ENCODE measurements at regions not wholly inside any gene's neighbourhood (a gene's known extent, or its start where the extent isn't known, plus 50 kb on each side); places are given as distances from the start of the nearest gene placed in this dataset.
A peak's percentile ranks its signal among the peaks of the same experiment; 100 is the strongest.

DNA sequence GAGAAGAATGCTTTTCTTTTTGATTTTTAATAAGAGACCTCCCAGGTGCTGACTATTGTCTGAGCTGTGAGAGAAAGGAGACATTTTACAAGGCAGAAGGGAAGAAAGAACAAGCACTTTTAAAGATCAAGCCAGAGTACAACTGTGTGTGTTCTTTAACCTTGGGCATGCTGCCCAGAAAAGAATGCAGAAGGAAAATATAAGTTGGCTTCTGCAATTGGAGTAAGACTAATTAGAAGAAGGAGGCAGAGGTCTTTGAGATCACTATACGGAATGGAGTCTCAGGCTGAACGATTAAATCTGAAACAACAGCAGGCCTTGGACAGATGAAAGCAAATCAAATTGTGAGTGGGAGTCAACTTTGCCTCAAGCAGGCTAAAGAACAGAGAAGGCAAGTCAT, 230.5 kb downstream of the ATP23 start (continued):
- TF ChIP-seq USF2 (IDR thresholded peaks at IDR 0.05; ENCODE audit: borderline replicate concordance, low read depth, low read length): no peak
- no peak for TF ChIP-seq RAD21 (IDR thresholded peaks at IDR 0.05; ENCODE audit: low read length)
- no peak for TF ChIP-seq EZH2phosphoT487 (IDR thresholded peaks at IDR 0.05; ENCODE audit: borderline replicate concordance, low read depth)
- no peak for TF ChIP-seq JUND (IDR thresholded peaks at IDR 0.05)

GRCh38 chr12:58172433-58173073, 231.2 kb downstream of the ATP23 start:
- H3K4me3 ChIP-seq (ENCODE audit: low read depth in 2 of 2, low read length in 1 of 2): 0 out of 4 replicates have a peak overlapping the region, but pooled peaks of 1 of the 2 experiments have one; percentile 30
- H3K4me1 ChIP-seq (ENCODE audit: control insufficient read depth in 1 of 2, insufficient read depth in 2 of 2, low read depth in 1 of 2, low read length in 1 of 2): no peaks in the 10 kb centered on the region
- H3K27me3 ChIP-seq (ENCODE audit: insufficient read depth): peaks cover 7% of the 10 kb centered on the region; the same call in 1 of the 2 replicates
- CTCF ChIA-PET: no interaction called here
- TF ChIP-seq EP300 (IDR thresholded peaks at IDR 0.05; ENCODE audit: borderline replicate concordance in 1 of 2, low read depth in 1 of 2, low read length in 1 of 2) (no peak), SMC3 (IDR thresholded peaks at IDR 0.05; ENCODE audit: low read depth, low read length) (no peak), ELF1 (IDR thresholded peaks at IDR 0.05) (no peak), MAX (IDR thresholded peaks at IDR 0.05; ENCODE audit: low read depth) (0 out of 2 replicates have a peak, but pooled peaks have one; percentile 42), FOXJ3 (CRISPR knock-in tag; IDR thresholded peaks at IDR 0.05) (no peak), MEF2A (IDR thresholded peaks at IDR 0.05; ENCODE audit: borderline replicate concordance, low read depth) (no peak), TCF12 (IDR thresholded peaks at IDR 0.05) (no peak), POLR2AphosphoS5 (IDR thresholded peaks at IDR 0.05; ENCODE audit: low read depth, low read length) (no peak)
- TF ChIP-seq, protein P1, sequence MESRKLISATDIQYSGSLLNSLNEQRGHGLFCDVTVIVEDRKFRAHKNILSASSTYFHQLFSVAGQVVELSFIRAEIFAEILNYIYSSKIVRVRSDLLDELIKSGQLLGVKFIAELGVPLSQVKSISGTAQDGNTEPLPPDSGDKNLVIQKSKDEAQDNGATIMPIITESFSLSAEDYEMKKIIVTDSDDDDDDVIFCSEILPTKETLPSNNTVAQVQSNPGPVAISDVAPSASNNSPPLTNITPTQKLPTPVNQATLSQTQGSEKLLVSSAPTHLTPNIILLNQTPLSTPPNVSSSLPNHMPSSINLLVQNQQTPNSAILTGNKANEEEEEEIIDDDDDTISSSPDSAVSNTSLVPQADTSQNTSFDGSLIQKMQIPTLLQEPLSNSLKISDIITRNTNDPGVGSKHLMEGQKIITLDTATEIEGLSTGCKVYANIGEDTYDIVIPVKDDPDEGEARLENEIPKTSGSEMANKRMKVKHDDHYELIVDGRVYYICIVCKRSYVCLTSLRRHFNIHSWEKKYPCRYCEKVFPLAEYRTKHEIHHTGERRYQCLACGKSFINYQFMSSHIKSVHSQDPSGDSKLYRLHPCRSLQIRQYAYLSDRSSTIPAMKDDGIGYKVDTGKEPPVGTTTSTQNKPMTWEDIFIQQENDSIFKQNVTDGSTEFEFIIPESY (IDR thresholded peaks at IDR 0.05; ENCODE audit: borderline replicate concordance, low read depth): no peak
- TF ChIP-seq, protein P2, sequence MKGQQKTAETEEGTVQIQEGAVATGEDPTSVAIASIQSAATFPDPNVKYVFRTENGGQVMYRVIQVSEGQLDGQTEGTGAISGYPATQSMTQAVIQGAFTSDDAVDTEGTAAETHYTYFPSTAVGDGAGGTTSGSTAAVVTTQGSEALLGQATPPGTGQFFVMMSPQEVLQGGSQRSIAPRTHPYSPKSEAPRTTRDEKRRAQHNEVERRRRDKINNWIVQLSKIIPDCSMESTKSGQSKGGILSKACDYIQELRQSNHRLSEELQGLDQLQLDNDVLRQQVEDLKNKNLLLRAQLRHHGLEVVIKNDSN (IDR thresholded peaks at IDR 0.05; ENCODE audit: borderline replicate concordance, low read depth): peak; percentile 44; the same call in 1 of the 2 replicates
- no peak overlapping the region for H3K27ac ChIP-seq (ENCODE audit: low read depth in 2 of 2, low read length in 1 of 2)
- peak overlapping the region; percentile 3; the same call in 1 of the 2 replicates for H3K4me2 ChIP-seq
- no peak for DNase-seq
- no peaks in the 10 kb centered on the region for H3K79me2 ChIP-seq (ENCODE audit: insufficient read depth)
- no peaks in the 10 kb centered on the region for H3F3A ChIP-seq (replicated peaks; ENCODE audit: insufficient read depth)
- H2AFZ ChIP-seq (ENCODE audit: low read depth): peak overlapping the region; percentile 57; the same call in 1 of the 2 replicates
- H4K20me1 ChIP-seq (ENCODE audit: insufficient read depth): no peaks in the 10 kb centered on the region
- no peaks in the 10 kb centered on the region for H3K36me3 ChIP-seq (replicated peaks in 1 of 2; ENCODE audit: control insufficient read depth in 1 of 2, insufficient read depth in 2 of 2, low read length in 1 of 2)
- H3K9me3 ChIP-seq: no peaks in the 10 kb centered on the region
- H3K9ac ChIP-seq: no peak overlapping the region
- POLR2A ChIA-PET: no interaction called here
- H3K9me2 ChIP-seq: no peaks in the 10 kb centered on the region
- WGBS (ENCODE audit: low lambda C conversion rate): 21% methylated on average over 21 of the region's 21 CpGs
